B cell (primary cell): ENCODE measurements at regions not wholly inside any gene's neighbourhood (a gene's known extent, or its start where the extent isn't known, plus 50 kb on each side); places are given as distances from the start of the nearest gene placed in this dataset.

Experiments used
- ATAC-seq: fragments of 200-7000 bp; cut with Tn5 transposase; one replicate; pipeline ENCODE4 v1.10.0; 2021; ENCODE audit warnings: low read depth, mild to moderate bottlenecking, moderate number of reproducible peaks, moderate library complexity
- CTCF ChIA-PET: fragments of 350-600 bp; sonication (Branson Sonifier 250); formaldehyde crosslinking; loops from one replicate; lab custom pipeline; 2021; ENCODE audit warnings: antibody characterized with exemption, inconsistent platforms; lab: Charles Lee
- POLR2A ChIA-PET: fragments of 350-600 bp; sonication (Branson Sonifier 250); formaldehyde crosslinking; loops from one replicate; lab custom pipeline; 2021; ENCODE audit warnings: antibody characterized with exemption; lab: Charles Lee
- DNase-seq: peaks from one replicate; pipeline ENCODE4 v3.0.0; 2013
- H2AFZ ChIP-seq: 2 replicates; pipeline ENCODE4 v1.6.1; 2012; ENCODE audit warnings: mild to moderate bottlenecking, low read depth, low read length; ENCODE audit not compliant: insufficient read depth, poor library complexity, severe bottlenecking
- H3K27ac ChIP-seq, 2 donors: 1 replicate in 1 of 2; 2 replicates in 1 of 2; pipeline ENCODE4 v1.5.1; 2012 to 2013; ENCODE audit warnings: low read length in 2 of 2, mild to moderate bottlenecking in 2 of 2, moderate library complexity in 1 of 2
- H3K27me3 ChIP-seq, 4 experiments: fragments of 200-600 bp in 1 of 4; sonication (generic) in 1 of 4; replicated peaks in 1 of 4; 1 replicate in 2 of 4; 2 replicates in 2 of 4; pipeline versions ENCODE4 v1.6.1 to v1.7.0; 2013 to 2016; ENCODE audit warnings: low read length in 3 of 4, mild to moderate bottlenecking in 2 of 4, mixed read lengths in 1 of 4, moderate library complexity in 1 of 4; ENCODE audit not compliant: insufficient read depth in 4 of 4, control insufficient read depth in 3 of 4; ENCODE audit errors: control extremely low read depth in 1 of 4
- H3K36me3 ChIP-seq, 2 experiments: replicated peaks in 1 of 2; 1 replicate in 1 of 2; 2 replicates in 1 of 2; pipeline versions ENCODE4 v1.6.1 to v1.7.1; 2013; ENCODE audit warnings: low read length in 1 of 2; ENCODE audit not compliant: insufficient read depth in 2 of 2, control insufficient read depth in 1 of 2; ENCODE audit errors: control extremely low read depth in 1 of 2, extremely low read depth in 1 of 2
- H3K4me1 ChIP-seq, 2 donors: fragments of 200-600 bp in 1 of 2; sonication (generic) in 1 of 2; 1 replicate in 1 of 2; 2 replicates in 1 of 2; pipeline versions ENCODE4 v1.5.1 to v1.6.1; 2013 to 2017; ENCODE audit warnings: low read length in 2 of 2; ENCODE audit not compliant: control insufficient read depth in 2 of 2, insufficient read depth in 2 of 2
- H3K4me2 ChIP-seq: replicated peaks from 2 replicates; pipeline ENCODE3; 2012; ENCODE audit warnings: mild to moderate bottlenecking, low read depth, low read length; ENCODE audit not compliant: poor library complexity, severe bottlenecking
- H3K4me3 ChIP-seq, 5 experiments: fragments of 200-600 bp in 1 of 5; sonication (generic) in 1 of 5; 1 replicate in 3 of 5; 2 replicates in 2 of 5; pipeline versions ENCODE4 v1.5.1 to v1.7.0; 2011 to 2016; ENCODE audit warnings: low read length in 4 of 5, mild to moderate bottlenecking in 4 of 5, low read depth in 2 of 5, control low read depth in 1 of 5, moderate library complexity in 1 of 5; ENCODE audit not compliant: insufficient read depth in 1 of 5; ENCODE audit errors: control extremely low read depth in 1 of 5, extremely low read depth in 1 of 5
- H3K79me2 ChIP-seq: fragments of 200-600 bp; sonication (generic); one replicate; pipeline ENCODE4 v1.6.0; 2016; ENCODE audit warnings: low read length; ENCODE audit not compliant: control insufficient read depth, insufficient read depth
- H3K9ac ChIP-seq: fragments of 200-600 bp; sonication (generic); 2 replicates; pipeline ENCODE4 v1.6.1; 2017; ENCODE audit warnings: mild to moderate bottlenecking, low read length, moderate library complexity
- H3K9me3 ChIP-seq, 3 donors: one replicate each; pipeline versions ENCODE4 v1.6.1 to v1.7.1; 2013; ENCODE audit warnings: low read length in 2 of 3; ENCODE audit not compliant: control insufficient read depth in 2 of 3, insufficient read depth in 1 of 3; ENCODE audit errors: control extremely low read depth in 1 of 3
- H4K20me1 ChIP-seq: 2 replicates; pipeline ENCODE4 v1.6.0; 2012; ENCODE audit warnings: mild to moderate bottlenecking, low read length; ENCODE audit not compliant: insufficient read depth, control insufficient read depth, poor library complexity, severe bottlenecking
- H3K27ac Mint-ChIP-seq: one replicate; pipeline ENCODE4 v1.8.0; 2021; ENCODE audit warnings: mixed read lengths
- H3K27me3 Mint-ChIP-seq: one replicate; pipeline ENCODE4 v1.8.0; 2021; ENCODE audit warnings: mixed read lengths
- H3K4me1 Mint-ChIP-seq: one replicate; pipeline ENCODE4 v1.8.0; 2021; ENCODE audit warnings: mixed read lengths
- H3K4me3 Mint-ChIP-seq: one replicate; pipeline ENCODE4 v1.8.0; 2021; ENCODE audit warnings: mixed read lengths
- H3K9me3 Mint-ChIP-seq: one replicate; pipeline ENCODE4 v1.8.0; 2022; ENCODE audit warnings: mixed read lengths; ENCODE audit not compliant: insufficient read depth
- EZH2 ChIP-seq: IDR thresholded peaks from 2 replicates; pipeline ENCODE4 v1.6.1; 2012; ENCODE audit warnings: borderline replicate concordance, low read depth, mild to moderate bottlenecking, moderate library complexity, low read length; ENCODE audit not compliant: insufficient read depth, poor library complexity, severe bottlenecking
- WGBS: methylation state at CpG from one replicate; pipeline ENCODE4 v1.1.5; 2013; ENCODE audit warnings: missing lambda C conversion rate; ENCODE audit not compliant: insufficient coverage; 5-methylcytosine and 5-hydroxymethylcytosine counted together
- intact Hi-C: fragments of 100-400 bp; cut with micrococcal nuclease; formaldehyde crosslinking; loops from one replicate; pipeline ENCODE4 v1.10.0; 2022
- TF ChIP-seq, protein P1 (sequence below): fragments of 200-600 bp; IDR thresholded peaks from one replicate; pipeline ENCODE4 v1.8.0; 2022; ENCODE audit warnings: antibody characterized with exemption, mild to moderate bottlenecking

DNA sequence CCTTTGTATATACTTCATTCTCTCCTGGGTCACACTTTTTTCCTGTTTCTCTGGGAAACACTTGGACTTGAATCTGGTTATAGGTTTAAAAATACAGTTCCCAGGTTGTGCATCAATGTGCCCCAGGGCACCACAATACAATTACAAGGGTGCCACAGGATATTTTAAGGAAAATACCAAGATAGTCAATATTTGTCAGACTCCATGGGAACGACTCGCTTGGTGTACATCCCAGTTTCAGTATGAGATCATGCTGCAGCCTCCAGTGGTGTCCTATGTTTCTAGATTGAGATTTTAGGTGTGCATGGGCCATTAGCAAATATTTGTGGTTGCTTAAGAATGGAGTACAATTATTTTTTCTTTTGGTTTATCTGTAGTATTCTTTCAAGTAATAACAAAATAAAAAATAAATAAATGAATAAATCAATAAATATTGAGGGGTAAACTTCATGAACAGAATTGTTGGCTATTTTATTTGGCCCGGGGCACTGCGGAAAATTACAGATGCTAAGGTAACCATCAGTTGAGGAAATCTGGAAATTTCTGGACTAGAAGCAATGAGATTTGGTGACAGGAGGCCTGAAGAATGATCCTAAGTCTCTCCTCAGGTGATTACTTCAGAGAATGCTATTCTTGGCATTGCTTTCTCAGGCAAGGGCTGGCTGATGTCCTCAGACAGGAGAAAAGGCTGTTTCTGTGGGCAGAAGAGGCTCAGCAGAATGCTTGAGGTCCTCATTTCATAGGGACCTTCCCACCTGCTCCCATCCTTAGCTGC lies 649.3 kb upstream of the SOX11 start:
- no peak overlapping the region for H3K4me3 Mint-ChIP-seq
- H3K36me3 ChIP-seq = no peaks in the 10 kb centered on the region
- ChIA-PET CTCF (no interaction called here), POLR2A (no interaction called here)
- 83% methylated on average over 4 of the region's 4 CpGs for WGBS
- no peaks in the 10 kb centered on the region for H4K20me1 ChIP-seq
- no peaks in the 10 kb centered on the region for H3K79me2 ChIP-seq
- H3K27ac Mint-ChIP-seq = no peak overlapping the region
- H3K4me2 ChIP-seq = no peak overlapping the region
- DNase-seq = no peak
- H3K9me3 ChIP-seq = peaks cover 0 to 8% (median 2%) of the 10 kb centered on the region in 3 donors
- TF ChIP-seq, protein P1, sequence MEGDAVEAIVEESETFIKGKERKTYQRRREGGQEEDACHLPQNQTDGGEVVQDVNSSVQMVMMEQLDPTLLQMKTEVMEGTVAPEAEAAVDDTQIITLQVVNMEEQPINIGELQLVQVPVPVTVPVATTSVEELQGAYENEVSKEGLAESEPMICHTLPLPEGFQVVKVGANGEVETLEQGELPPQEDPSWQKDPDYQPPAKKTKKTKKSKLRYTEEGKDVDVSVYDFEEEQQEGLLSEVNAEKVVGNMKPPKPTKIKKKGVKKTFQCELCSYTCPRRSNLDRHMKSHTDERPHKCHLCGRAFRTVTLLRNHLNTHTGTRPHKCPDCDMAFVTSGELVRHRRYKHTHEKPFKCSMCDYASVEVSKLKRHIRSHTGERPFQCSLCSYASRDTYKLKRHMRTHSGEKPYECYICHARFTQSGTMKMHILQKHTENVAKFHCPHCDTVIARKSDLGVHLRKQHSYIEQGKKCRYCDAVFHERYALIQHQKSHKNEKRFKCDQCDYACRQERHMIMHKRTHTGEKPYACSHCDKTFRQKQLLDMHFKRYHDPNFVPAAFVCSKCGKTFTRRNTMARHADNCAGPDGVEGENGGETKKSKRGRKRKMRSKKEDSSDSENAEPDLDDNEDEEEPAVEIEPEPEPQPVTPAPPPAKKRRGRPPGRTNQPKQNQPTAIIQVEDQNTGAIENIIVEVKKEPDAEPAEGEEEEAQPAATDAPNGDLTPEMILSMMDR = no peak
- TF ChIP-seq EZH2 = no peak
- no peak overlapping the region for H3K9ac ChIP-seq
- no peaks in the 10 kb centered on the region for H3K27me3 ChIP-seq
- H3K27ac ChIP-seq = no peak overlapping the region
- H3K4me1 Mint-ChIP-seq = no peaks in the 10 kb centered on the region
- ATAC-seq = no peak
- H2AFZ ChIP-seq = no peak overlapping the region
- H3K27me3 Mint-ChIP-seq = no peaks in the 10 kb centered on the region
- H3K4me1 ChIP-seq = no peaks in the 10 kb centered on the region
- intact Hi-C loops = no loop called here
- H3K9me3 Mint-ChIP-seq = peaks cover 9% of the 10 kb centered on the region
- H3K4me3 ChIP-seq = no peak overlapping the region

DNA sequence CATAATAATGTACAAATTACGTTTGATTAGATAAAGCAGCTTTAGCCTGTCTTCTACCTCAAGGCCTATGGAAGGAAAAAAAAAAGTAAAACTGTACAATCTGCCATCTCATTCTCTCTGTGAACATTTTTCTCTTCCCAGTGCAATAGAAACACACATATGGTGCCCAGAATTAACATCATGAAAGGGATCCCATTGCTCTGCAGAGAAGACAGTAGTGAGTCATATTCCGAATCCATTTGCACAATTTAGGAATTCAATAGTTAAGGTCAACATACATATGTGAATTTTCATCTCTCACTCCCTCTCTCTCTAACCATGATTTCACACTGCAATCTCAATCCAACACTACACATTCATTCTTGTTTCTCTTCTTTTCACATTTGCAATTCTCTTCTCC lies 640.9 kb upstream of the SOX11 start:
- ATAC-seq = no peak

More for the DNA sequence above, 640.9 kb upstream of the SOX11 start:
- Histone ChIP-seq H4K20me1 (no peaks in the 10 kb centered on the region), H3K36me3 (no peaks in the 10 kb centered on the region), H3K27ac (no peak overlapping the region), H3K9ac (no peak overlapping the region), H3K4me3 (no peak overlapping the region), H3K27me3 (no peaks in the 10 kb centered on the region), H3K4me1 (no peaks in the 10 kb centered on the region), H2AFZ (no peak overlapping the region), H3K79me2 (no peaks in the 10 kb centered on the region), H3K4me2 (no peak overlapping the region), H3K9me3 (peaks cover 0 to 3% (median 0%) of the 10 kb centered on the region in 3 donors)
- ChIA-PET CTCF (no interaction called here), POLR2A (no interaction called here)
- TF ChIP-seq, protein P1 = no peak
- TF ChIP-seq EZH2 = no peak
- Mint-ChIP-seq H3K9me3 (peaks cover 4% of the 10 kb centered on the region), H3K27ac (no peak overlapping the region), H3K4me3 (no peak overlapping the region), H3K4me1 (no peaks in the 10 kb centered on the region), H3K27me3 (no peaks in the 10 kb centered on the region)
- no CpG with 5 or more reads among the region's 2 CpGs for WGBS
- DNase-seq = no peak
- intact Hi-C loops = no loop called here
